Urinary bladder (tissue), 3 donors: ENCODE measurements at regions not wholly inside any gene's neighbourhood (a gene's known extent, or its start where the extent isn't known, plus 50 kb on each side); places are given as distances from the start of the nearest gene placed in this dataset.

Experiments used
- DNase-seq: peaks from one replicate; pipeline ENCODE4 v3.0.0-alpha.2; 2015; ENCODE audit errors: extremely low spot score
- H3K27ac ChIP-seq: one replicate; pipeline ENCODE4 v1.5.1; 2013; ENCODE audit warnings: low read depth, mild to moderate bottlenecking, moderate library complexity
- H3K36me3 ChIP-seq: one replicate; pipeline ENCODE4 v1.6.1; 2013; ENCODE audit warnings: mild to moderate bottlenecking, moderate library complexity; ENCODE audit not compliant: insufficient read depth
- H3K4me1 ChIP-seq: one replicate; pipeline ENCODE4 v1.6.1; 2013; ENCODE audit warnings: mild to moderate bottlenecking, moderate library complexity; ENCODE audit not compliant: insufficient read depth
- H3K4me3 ChIP-seq: one replicate; pipeline ENCODE4 v1.5.1; 2013; ENCODE audit warnings: low read depth, low read length
- WGBS: extraction: QIAGEN DNeasy Blood & Tissue Kit; methylation state at CpG from one replicate; pipeline ENCODE4 v1.1.7; 2013; 5-methylcytosine and 5-hydroxymethylcytosine counted together
- donor health status: healthy with polysubstance abuse.
- donor health status: healthy.

- DNase-seq = no peak
- Histone ChIP-seq H3K4me1 (no peaks in the 10 kb centered on the region), H3K4me3 (no peak overlapping the region), H3K36me3 (no peaks in the 10 kb centered on the region), H3K27ac (no peak overlapping the region)
- 84% methylated on average over 9 of the region's 9 CpGs for WGBS
Measured at GRCh38 chr2:16075045-16076012, 135.0 kb downstream of the MYCN start.

DNA sequence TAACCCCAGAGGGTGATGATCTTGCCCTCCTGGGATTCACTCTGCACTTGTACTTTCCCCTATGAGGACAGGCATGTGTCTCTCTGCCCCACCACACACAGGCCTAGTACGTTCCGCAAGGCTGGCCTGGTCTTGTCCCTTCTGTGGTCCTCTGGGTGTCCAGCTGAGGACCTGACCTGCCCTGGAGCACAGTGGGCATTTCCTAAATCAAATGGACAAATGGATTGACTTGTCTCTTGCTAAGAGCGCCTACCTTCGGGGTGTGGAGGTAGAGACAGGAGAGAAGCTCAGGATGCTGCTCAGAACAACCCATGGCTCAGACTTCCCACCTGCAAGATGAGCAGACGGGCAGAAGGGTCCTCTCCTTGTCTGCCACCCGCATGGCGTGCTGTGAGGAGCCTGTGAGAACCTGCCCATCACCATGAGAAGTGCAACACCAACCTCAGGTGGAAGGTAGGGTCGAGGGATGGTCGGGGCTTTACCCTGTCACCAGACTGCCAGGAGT lies 133.6 kb downstream of the MYCN start:
- no peak overlapping the region for H3K27ac ChIP-seq
- WGBS = 92% methylated on average over 9 of the region's 9 CpGs
- no peaks in the 10 kb centered on the region for H3K36me3 ChIP-seq
- no peaks in the 10 kb centered on the region for H3K4me1 ChIP-seq
- no peak for DNase-seq
- H3K4me3 ChIP-seq = no peak overlapping the region

DNA sequence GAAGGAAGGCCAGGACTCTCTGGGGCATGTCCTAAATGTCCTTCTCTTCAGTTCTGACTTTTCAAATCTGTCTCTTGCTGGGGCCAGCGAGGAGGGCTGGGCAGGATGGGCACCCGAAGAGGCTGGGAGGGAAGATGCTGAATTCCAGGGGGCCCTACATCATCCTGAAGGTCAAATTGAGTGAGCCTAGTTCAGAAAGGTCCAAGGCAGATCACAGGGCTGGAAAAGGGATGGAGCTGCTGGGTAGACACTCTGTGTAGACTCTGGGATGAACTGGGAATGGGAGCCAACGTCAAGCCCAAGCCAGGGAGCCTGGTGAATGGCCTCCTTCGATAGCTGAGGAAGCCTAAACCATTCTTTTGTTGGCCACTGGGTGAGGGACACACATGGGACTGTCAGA lies 133.1 kb downstream of the MYCN start:
- no peak overlapping the region for H3K4me3 ChIP-seq
- 91% methylated on average over 4 of the region's 4 CpGs for WGBS
- no peak overlapping the region for H3K27ac ChIP-seq
- no peaks in the 10 kb centered on the region for H3K4me1 ChIP-seq
- DNase-seq = no peak
- no peaks in the 10 kb centered on the region for H3K36me3 ChIP-seq

DNA sequence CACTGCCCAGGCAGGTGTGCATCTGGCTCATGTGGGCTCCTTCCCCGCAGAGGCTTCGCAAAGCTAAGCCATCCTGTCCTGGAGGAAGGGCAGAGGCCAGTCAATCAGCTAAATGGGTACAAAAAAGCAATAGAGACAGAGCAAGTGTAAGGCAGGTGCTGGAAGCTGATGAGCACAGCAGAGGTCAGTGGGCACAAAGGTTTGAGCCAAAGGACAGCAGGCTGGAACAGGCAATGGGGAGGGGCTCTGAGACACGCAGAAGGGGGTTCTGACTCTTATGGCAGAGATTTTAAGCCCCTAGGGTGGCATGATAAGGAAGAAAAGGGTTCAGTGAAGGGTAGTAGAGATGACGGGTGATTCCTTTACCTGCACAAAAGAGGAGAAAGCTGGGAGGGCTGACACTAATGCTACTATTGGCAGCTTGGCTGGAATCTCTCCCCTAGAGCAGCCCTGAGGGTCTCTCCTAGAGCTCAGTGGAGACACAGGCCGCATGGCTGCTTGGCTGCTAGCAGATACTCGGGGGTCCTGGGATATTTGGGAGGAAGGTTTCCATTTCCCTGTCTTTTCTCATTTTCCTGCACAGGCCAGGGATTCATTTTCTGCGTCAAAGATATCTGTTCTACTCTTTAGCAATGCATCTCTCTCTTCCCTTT lies 132.4 kb downstream of the MYCN start:
- no peaks in the 10 kb centered on the region for H3K4me1 ChIP-seq
- DNase-seq = no peak
- no peaks in the 10 kb centered on the region for H3K36me3 ChIP-seq
- no peak overlapping the region for H3K27ac ChIP-seq
- no peak overlapping the region for H3K4me3 ChIP-seq
- 89% methylated on average over 7 of the region's 7 CpGs for whole genome bisulfite sequencing

DNA sequence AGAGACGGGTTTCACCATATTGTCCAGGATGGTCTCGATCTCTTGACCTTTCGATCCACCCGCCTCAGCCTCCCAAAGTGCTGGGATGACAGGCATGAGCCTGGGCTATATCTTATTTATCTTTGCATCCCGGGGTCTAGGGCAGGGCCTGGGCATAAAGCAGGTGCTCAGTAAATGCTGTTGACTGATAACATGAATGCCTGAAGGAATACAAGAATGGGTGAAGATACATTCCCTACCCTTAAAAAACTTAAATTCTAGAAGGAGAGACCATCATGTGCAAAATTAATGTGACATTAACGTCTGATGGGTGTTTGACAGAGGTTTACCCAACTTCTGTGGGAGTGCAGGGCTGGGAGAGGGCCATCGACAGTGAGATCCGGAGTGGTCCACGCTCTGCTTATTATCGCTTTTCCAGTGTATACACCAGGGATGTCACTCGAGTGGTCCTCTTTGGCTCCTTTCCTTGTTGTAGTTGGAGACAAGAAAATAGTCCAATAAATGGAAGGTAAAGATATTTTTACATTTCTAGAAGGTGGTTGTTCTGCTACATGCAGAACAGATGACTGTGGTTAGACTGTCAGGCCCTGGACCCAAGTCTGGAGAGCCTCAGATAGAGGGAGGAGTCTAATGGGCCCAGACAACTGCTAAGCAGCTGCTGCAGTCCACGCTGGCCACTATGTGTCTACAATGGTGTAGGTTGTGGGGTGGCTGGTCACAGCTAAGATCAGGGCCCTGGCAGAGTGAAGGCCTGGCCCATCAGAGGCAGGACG lies 131.7 kb downstream of the MYCN start:
- H3K4me3 ChIP-seq = no peak overlapping the region
- no peak for DNase-seq
- 92% methylated on average over 13 of the region's 13 CpGs for WGBS
- H3K4me1 ChIP-seq = no peaks in the 10 kb centered on the region
- H3K27ac ChIP-seq = no peak overlapping the region
- H3K36me3 ChIP-seq = no peaks in the 10 kb centered on the region

GRCh38 chr2:16071039-16071864 lies 130.9 kb downstream of the MYCN start:
- Histone ChIP-seq H3K4me1 (no peaks in the 10 kb centered on the region), H3K27ac (no peak overlapping the region), H3K4me3 (no peak overlapping the region), H3K36me3 (no peaks in the 10 kb centered on the region)
- no peak for DNase-seq
- WGBS = 96% methylated on average over 14 of the region's 14 CpGs

DNA sequence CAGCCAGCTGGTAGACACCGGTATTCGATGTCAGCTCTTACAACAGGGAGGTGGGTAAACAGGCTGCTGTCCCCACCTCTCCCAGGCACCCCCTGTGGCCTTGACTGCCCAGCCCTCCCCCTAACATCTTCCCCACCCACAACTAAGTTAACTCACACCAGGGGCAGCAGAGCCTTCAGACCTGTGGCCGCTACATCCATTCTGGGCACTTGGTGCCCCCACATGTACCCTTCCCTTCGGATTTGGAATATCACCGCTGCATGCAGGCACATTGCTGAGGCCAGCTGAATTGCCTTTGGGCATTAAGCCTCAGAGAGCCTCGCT lies 130.3 kb downstream of the MYCN start:
- no peak for DNase-seq
- Histone ChIP-seq H3K4me3 (no peak overlapping the region), H3K36me3 (no peaks in the 10 kb centered on the region), H3K4me1 (no peaks in the 10 kb centered on the region), H3K27ac (no peak overlapping the region)
- WGBS = 70% methylated on average over 6 of the region's 6 CpGs

DNA sequence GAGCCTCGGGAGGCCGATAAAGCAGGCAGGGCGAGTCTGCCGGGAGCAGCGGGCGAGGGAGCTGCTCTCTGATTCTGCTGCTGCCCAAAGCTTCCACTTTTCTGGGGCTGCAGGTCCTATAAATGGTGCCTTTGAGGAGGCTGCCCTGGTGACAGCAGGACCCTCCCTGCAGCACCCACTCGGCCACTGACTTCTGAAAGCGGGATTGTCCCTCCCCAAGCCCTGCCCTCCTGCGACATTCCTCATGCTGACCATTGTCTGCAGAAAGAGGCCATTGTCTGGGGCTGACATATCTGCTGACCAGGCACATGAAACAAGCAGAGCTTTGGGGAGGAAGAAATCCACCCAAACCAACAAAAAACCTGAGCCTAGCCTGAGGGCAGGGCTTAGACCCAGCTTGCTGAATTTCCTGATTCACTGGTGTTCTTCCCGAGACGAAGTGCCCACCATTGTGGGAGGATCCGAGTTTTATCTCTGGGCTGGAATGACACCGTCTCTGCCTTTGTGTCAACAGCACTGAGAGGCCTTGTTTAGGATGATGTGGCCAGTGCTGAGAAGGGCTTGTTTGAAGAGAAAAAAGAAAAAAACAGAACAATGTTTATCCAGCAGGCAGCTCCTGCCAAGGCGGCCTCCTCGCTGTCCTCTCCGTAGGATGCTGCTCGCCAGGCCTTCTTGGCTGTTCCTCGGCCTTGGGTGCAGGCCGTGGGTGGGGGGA lies 129.7 kb downstream of the MYCN start:
- no peaks in the 10 kb centered on the region for H3K4me1 ChIP-seq
- no peaks in the 10 kb centered on the region for H3K36me3 ChIP-seq
- WGBS = 55% methylated on average over 19 of the region's 19 CpGs
- no peak for DNase-seq
- no peak overlapping the region for H3K27ac ChIP-seq
- no peak overlapping the region for H3K4me3 ChIP-seq

- H3K4me1 ChIP-seq = no peaks in the 10 kb centered on the region
- no peak overlapping the region for H3K27ac ChIP-seq
- no peak overlapping the region for H3K4me3 ChIP-seq
- H3K36me3 ChIP-seq = no peaks in the 10 kb centered on the region
- no peak for DNase-seq
- WGBS = 84% methylated on average over 8 of the region's 8 CpGs
Measured at GRCh38 chr2:16069663-16069932, 129.2 kb downstream of the MYCN start.

DNA sequence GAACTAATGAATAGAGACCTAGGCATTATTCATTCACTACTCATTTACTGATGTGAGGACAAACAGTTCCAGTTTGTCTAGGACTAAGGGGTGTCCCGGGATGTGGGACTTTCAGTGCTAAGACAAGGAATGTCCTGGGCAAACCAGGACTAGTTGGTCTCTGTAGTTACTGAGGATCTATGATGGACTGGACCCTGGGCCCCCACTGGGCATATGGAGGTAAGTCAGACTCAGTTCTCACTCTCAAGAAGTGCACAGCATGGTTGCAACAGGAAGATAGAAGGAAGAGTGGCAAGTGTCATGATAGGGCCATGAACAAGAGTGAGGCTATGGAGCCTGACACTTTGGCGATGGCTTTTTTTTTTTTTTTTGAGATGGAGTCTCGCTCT lies 128.2 kb downstream of the MYCN start:
- Histone ChIP-seq H3K27ac (no peak overlapping the region), H3K36me3 (no peaks in the 10 kb centered on the region), H3K4me1 (no peaks in the 10 kb centered on the region), H3K4me3 (no peak overlapping the region)
- 94% methylated on average over 3 of the region's 3 CpGs for WGBS
- no peak for DNase-seq

- no peaks in the 10 kb centered on the region for H3K4me1 ChIP-seq
- WGBS = 77% methylated on average over 11 of the region's 11 CpGs
- no peak overlapping the region for H3K27ac ChIP-seq
- no peak for DNase-seq
- H3K36me3 ChIP-seq = no peaks in the 10 kb centered on the region
- no peak overlapping the region for H3K4me3 ChIP-seq
Measured at GRCh38 chr2:16067866-16068551, 127.7 kb downstream of the MYCN start.

DNA sequence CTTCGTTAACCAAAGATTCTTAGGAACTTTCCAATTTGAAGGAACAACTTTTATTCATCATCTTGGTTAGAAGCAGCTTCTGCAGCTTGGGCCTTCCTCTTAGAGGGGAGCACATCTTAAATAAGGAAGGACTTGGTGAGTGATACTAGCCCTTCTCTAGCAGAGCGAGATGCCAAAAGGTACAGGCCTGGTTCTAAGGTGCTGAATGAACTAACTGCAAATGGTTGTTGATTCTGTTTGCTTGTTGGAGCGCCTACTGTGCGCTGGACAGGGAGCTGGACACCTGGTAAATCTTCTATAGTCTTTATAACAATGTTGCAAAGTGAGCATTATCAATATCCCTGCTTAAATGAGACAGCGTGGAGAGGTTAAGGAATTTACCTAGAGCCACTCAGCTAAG lies 127.1 kb downstream of the MYCN start:
- WGBS = 77% methylated on average over 5 of the region's 5 CpGs

More for the DNA sequence above, 127.1 kb downstream of the MYCN start:
- no peak for DNase-seq
- H3K4me1 ChIP-seq = no peaks in the 10 kb centered on the region
- no peak overlapping the region for H3K4me3 ChIP-seq
- H3K27ac ChIP-seq = no peak overlapping the region
- no peaks in the 10 kb centered on the region for H3K36me3 ChIP-seq
